SK-MEL-5 (cell line): ENCODE measurements at regions not wholly inside any gene's neighbourhood (a gene's known extent, or its start where the extent isn't known, plus 50 kb on each side); places are given as distances from the start of the nearest gene placed in this dataset.
"Not testable (repeated sequence)": the region's sequence is repeated elsewhere in the genome, so short reads cannot be mapped to it uniquely, and the experiment has no call there.

Source experiments
- DNase-seq: peaks from one replicate; pipeline ENCODE4 v3.0.0-alpha.2; 2016; ENCODE audit warnings: low read depth, low spot score
- in situ Hi-C: cut with HindIII; loops from 2 replicates; pipeline ENCODE4 v1.10.0; 2016; ENCODE audit warnings: low sequenced_read_pairs, high pct_unique_total_duplicates, low pct_unique_long_range_greater_than_20kb

GRCh38 chr18:46222093-46222492, 117.9 kb downstream of the HAUS1 start:
- in situ Hi-C loops = no loop called here
- DNase-seq = no peak

DNA sequence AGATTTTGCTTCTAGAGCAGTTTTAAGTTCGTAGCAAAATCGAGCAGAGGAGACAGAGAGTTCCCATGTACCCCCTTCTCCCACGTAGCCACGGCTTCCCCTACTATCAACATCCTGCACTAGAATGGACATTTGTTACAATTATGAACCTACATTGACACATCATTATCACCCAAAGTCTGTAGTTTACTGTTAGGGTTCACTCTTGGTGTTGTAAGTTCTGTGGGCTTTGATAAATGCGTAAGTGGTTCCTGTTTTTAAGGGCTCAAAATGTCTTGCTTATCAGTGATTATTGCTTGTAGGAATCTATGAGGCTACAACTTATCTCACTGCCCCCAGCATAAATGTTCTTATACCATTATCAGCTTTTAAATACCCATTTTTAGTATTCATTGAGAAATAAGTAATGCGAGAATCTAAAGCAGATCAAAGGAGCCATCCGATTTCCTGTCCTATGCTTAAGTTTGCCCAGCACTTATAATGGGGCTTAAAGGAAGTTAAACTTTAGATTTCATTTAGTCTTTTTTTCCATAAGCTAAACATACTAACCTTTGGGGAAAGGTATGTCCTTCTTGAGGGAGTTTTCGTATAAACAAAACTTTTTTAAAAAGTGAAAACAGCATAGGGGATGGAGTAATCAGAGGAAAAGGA, 118.7 kb downstream of the HAUS1 start:
- in situ Hi-C loops = no loop called here
- no peak for DNase-seq

DNA sequence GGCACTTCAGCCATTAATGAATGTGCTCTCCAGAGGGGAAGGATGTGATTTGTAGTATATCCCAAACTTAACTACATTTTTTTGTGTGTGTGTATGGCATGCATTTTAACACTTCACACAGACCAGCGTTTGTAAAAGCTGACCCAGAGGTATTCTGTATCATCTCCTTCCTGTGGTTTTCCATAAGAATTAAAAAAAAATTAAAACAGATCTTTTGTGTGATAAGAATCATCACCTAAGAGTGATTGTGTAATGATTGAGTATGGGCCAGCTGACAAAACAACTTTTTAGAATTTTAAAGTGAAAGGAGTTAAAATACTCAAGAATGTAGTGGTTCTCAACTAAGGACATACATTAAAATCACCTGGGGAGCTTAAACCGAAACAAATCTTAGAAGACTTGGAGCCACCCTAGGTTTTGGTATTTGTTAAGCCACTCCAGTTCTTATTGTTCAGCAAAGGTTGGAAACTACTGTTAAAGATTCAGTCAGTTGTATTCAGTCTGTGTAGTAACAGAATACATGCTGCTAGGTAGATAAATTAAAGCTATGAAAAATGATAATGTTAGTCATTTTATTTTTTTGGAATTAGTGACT, 120.1 kb downstream of the HAUS1 start:
- in situ Hi-C loops = no loop called here
- peak; percentile 21 for DNase-seq

- DNase-seq = no peak
- in situ Hi-C loops = no loop called here
These were observed 122.3 kb downstream of the HAUS1 start for GRCh38 chr18:46226461-46226860.

- in situ Hi-C loops = not testable (repeated sequence)
These were observed 125.5 kb downstream of the HAUS1 start for GRCh38 chr18:46229641-46230040.

GRCh38 chr18:46236156-46236555, 132.0 kb downstream of the HAUS1 start:
- no peak for DNase-seq
- in situ Hi-C loops = no loop called here

More at GRCh38 chr18:46229641-46230040, 125.5 kb downstream of the HAUS1 start:
- not testable (repeated sequence) for DNase-seq

DNA sequence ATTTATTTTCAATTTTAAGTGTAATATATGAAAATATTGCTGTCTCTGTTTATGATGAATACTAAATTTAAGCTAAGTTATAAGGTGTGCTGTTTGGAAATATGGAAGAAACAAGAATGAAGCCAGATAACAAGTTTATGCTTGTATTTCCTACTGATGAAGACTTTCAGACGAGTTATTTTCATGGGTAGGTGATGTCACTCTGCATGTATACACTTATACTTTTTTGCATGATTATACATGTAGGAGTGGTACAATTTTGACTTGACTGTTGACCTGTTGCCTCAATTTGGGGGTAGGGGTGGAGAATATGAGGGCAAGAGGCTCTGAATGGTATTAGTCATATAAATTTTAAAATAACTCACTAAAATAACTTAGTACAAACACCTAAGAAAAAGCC, 133.7 kb downstream of the HAUS1 start:
- DNase-seq = no peak
- in situ Hi-C loops = no loop called here

- in situ Hi-C loops = no loop called here
- no peak for DNase-seq
These were observed 135.4 kb downstream of the HAUS1 start for GRCh38 chr18:46239549-46239948.

DNA sequence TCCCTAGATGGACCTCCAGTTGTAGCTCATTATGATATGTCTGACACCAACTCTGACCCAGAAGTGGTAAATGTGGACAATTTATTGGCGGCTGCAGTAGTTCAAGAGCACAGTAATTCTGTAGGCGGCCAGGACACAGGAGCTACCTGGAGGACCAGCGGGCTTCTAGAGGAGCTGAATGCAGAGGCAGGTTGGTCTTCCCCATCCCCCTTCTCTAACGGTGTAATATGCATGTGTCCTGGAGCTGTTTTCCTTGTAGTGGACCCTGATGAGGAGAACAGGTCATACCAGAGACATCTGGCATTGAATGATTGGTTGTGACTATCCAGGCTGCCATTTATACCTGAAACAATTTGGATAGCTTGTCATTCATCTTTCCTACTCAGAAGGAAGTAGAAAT, 135.8 kb downstream of the HAUS1 start:
- in situ Hi-C loops = no loop called here
- DNase-seq = no peak

DNA sequence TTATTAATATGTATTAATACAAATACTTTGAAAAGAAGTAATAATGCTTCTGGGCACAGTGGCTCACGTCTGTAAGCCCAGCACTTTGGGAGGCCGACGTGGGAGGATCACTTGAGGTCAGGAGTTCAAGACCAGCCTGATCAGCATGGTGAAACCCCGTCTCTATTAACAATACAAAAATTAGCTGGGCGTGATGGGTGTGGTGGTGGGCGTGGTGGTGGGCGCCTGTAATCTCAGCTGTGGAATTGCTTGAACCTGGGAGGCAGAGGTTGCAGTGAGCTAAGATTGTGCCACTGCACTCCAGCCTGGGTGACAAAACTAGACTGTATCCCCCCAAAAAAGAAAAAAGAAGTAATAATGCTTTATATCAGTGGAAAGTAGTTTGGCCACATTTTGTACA, 137.2 kb downstream of the HAUS1 start:
- DNase-seq, in situ Hi-C loops: not testable (repeated sequence)

DNA sequence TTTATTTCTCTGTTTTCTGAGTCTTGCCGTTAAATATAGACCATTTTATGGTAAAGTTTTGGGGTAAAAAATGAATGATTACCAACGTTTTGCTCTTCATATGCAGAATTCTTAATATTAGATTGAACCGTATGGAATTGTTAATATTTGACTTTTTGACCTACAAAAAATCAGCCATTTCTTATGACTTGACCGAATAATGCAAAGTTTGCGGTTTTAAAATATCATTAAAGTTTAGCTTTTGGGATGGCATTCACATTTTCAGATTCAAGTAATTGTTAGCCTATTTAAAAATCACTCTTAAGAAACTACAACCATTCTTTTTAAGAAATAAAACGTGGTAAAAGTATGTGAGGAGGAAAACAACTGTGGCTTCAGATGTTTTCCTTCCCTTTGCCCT, 138.0 kb downstream of the HAUS1 start:
- no peak for DNase-seq
- in situ Hi-C loops = no loop called here

DNA sequence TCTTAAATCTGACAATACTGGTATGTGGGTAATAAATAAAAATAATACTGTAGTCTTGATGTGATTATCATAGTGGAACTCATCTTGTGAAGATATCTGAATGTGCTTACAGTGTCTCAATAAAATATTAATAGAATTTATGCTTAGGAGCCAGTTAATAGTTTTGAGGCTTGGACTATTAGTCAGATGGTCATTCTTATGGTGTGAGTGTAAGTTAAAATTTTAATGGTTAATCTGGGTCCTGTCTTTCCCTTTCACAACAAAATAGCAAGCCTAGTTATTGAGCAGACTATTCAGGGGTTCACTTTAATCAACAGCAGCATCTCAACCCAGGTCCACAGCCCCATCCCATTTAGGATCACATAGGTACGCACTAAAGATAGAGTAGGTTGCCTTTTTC, 138.9 kb downstream of the HAUS1 start:
- in situ Hi-C loops = no loop called here

GRCh38 chr18:46243673-46244072, 139.5 kb downstream of the HAUS1 start:
- DNase-seq = no peak
- in situ Hi-C loops = no loop called here

More for the DNA sequence above, 138.9 kb downstream of the HAUS1 start:
- DNase-seq = no peak

DNA sequence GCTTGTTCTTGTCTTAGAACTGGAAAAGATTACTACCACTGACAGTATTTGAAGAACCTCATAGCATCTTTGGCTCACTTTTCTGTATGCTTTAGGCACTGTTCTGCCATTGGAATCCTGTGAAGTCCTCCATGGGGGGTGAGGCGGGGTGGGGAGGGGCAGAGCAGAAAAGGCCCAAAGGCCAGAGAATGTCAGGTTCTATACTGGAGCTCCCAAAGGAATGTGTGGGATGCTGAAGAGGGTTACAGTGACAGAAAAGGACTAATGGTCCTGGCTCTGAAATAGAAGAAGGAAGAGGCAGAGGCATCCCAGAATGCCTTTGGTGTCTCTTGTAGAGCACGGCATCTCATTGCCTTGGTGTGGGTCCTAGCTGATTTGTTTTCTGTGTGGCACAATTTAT, 141.9 kb downstream of the HAUS1 start:
- DNase-seq = no peak
- in situ Hi-C loops = no loop called here

GRCh38 chr18:46247942-46248341, 143.8 kb downstream of the HAUS1 start:
- in situ Hi-C loops = no loop called here
- DNase-seq = no peak

DNA sequence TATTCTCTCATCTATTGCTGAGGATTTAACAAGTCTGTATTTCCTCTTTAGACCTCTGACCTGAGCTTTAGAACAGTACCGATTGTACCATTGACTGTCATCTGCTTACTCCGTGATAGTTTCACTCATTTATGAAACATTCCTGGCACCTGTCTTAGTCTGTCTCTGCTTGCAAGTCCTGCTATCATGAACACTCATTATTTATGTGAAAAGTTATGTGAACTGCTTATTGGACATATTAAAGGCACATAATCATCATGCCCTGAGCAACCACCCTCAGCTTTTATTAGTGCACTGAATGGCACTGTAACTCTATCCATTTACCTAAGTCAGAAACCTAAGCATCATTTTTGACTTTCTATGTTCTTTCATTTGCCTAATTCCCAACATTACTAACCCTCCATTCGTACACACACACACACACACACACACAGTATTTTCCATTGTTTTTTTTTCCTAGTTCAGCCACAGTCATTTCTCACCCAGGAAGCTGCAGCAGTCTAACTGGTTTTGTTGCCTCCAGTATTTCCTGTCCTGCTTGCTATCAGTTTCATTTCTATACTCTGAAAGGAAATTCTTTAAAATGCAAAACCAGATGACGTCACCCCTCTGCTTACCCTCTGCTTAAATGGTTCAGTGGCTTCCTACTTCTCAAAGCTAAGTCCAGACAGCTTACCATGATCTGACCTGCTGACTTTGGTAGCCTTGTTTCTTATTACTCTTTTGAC, 146.1 kb downstream of the HAUS1 start:
- in situ Hi-C loops = no loop called here

GRCh38 chr18:46250812-46251173, 146.6 kb downstream of the HAUS1 start:
- DNase-seq = no peak
- in situ Hi-C loops = no loop called here

More for the DNA sequence above, 146.1 kb downstream of the HAUS1 start:
- DNase-seq = peak; percentile 71

DNA sequence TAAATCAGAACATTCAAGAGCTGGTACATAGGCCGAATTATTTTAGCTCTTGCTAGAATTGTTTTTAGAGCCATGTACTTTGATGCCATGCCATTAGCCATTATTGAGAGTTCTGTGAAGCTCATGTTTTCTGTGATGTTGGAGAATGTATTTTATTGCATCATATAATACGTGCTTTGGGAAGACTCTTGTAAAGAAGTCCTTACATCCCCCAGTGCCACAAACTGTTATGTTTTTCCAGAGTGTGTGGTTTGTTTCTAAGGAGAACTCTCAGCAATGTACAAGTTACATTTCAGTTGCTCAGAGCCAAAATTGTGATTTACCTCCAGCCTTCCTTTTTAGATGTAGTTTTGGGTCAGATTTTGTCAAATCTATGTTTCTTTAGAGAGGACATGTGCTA, 148.6 kb downstream of the HAUS1 start:
- DNase-seq = no peak
- in situ Hi-C loops = no loop called here

GRCh38 chr18:46253498-46253897, 149.3 kb downstream of the HAUS1 start:
- DNase-seq = no peak
- in situ Hi-C loops = no loop called here
